Upper lobe of left lung (tissue), 4 donors: ENCODE measurements at regions not wholly inside any gene's neighbourhood (a gene's known extent, or its start where the extent isn't known, plus 50 kb on each side); places are given as distances from the start of the nearest gene placed in this dataset.

ENCODE experiments used
- EP300 ChIP-seq, 4 donors: sonication (generic); formaldehyde crosslinking; IDR thresholded peaks; one replicate each; pipeline ENCODE4 v1.5.1; 2017; ENCODE audit warnings: antibody characterized with exemption in 4 of 4, control low read depth in 2 of 4
- POLR2A ChIP-seq, 4 donors: fragments of 450-650 bp; IDR thresholded peaks; one replicate each; pipeline ENCODE4 v1.5.1; 2016 to 2017; ENCODE audit warnings: antibody characterized with exemption in 4 of 4, mild to moderate bottlenecking in 2 of 4
- POLR2AphosphoS5 ChIP-seq, 2 donors: sonication (generic); formaldehyde crosslinking; IDR thresholded peaks; one replicate each; pipeline ENCODE4 v1.5.1; 2017; ENCODE audit warnings: antibody characterized with exemption in 2 of 2
- TF ChIP-seq, protein P1 (sequence below), 6 experiments: fragments of 450-650 bp in 4 of 6; fragments of 200-600 bp in 2 of 6; sonication (generic) in 2 of 6; IDR thresholded peaks; one replicate each; pipeline ENCODE4 v1.5.1; 2016 to 2019; ENCODE audit warnings: antibody characterized with exemption in 6 of 6

DNA sequence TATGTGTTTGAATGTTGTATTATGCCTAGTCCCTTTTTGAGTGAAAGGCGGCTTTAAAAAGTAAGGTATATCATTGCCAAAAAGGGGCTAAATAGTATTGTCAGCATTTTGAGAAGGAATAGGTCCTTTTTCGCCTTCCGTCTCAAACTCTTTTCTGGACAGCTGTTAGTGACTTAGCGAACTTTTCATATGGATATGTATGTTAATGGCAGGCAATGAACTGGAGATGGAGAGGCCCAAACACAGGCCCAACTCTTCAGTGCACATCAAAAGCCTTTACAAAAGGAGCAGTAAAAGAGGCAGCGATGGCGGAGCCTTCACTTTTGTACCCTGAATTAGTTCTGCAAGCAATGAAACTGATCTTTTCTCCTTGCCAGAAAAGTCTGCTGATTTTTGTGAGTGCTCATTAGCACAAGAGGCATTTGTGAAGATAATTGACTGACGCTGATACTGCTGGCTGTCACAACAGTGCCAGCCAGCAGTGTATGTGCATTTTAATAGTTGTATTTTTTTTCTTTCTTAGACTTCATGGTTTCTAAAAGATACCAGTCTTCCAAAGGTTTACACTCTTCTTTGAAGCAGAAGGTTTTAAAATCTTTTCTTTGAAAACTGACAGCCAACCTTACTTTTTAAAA lies 243.7 kb upstream of the SP8 start:
- TF ChIP-seq POLR2A (IDR thresholded peaks at IDR 0.05): no peak
- TF ChIP-seq, protein P1, sequence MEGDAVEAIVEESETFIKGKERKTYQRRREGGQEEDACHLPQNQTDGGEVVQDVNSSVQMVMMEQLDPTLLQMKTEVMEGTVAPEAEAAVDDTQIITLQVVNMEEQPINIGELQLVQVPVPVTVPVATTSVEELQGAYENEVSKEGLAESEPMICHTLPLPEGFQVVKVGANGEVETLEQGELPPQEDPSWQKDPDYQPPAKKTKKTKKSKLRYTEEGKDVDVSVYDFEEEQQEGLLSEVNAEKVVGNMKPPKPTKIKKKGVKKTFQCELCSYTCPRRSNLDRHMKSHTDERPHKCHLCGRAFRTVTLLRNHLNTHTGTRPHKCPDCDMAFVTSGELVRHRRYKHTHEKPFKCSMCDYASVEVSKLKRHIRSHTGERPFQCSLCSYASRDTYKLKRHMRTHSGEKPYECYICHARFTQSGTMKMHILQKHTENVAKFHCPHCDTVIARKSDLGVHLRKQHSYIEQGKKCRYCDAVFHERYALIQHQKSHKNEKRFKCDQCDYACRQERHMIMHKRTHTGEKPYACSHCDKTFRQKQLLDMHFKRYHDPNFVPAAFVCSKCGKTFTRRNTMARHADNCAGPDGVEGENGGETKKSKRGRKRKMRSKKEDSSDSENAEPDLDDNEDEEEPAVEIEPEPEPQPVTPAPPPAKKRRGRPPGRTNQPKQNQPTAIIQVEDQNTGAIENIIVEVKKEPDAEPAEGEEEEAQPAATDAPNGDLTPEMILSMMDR (IDR thresholded peaks at IDR 0.05): no peak
- TF ChIP-seq POLR2AphosphoS5 (IDR thresholded peaks at IDR 0.05): no peak
- no peak for TF ChIP-seq EP300 (IDR thresholded peaks at IDR 0.05)
